Hippocampal formation (tissue), 2 donors: ENCODE measurements at regions not wholly inside any gene's neighbourhood (a gene's known extent, or its start where the extent isn't known, plus 50 kb on each side); places are given as distances from the start of the nearest gene placed in this dataset.

Source experiments
- DNase-seq, 2 donors: peaks; one replicate each; lab custom pipeline; 2025; lab: John Stamatoyannopoulos, UW

DNA sequence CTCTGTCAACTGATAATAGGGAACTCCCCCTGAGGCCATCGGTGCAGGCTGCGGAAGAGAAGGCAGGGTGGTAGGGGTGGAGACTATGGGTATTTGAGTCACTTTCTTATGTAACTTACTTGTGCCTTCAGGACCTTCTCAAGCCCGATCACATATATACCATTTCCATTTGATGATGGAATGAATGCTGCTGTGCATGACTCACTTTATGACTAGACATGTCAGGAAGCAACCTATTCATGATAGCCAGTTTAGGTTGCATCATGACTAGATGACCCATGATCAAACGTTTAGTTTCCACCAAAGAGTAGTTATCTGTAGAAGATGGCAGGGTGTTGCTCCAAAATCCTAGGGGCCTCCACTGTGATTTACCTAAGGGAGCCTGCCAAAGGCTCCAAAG is 435.5 kb downstream of the DTHD1 start:
- DNase-seq = no peak

DNA sequence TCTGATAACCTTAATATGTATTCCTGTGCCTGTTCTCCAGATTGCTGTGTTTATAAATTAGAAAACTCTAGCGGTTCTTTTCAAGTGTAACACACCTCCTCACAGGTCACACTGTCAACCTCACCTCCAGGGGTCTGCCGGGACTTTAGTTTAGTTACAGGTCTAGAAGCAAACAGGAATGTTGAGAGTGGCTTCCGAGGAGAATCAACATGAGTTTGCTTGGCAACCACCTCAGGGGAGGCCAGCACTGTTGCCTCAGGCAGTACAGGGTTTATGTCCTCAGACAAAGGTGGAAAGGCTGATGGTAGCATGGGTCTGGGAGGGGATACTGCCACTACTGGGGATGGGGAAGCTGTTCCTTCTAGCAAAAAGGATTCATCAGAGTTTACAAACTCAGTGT is 438.0 kb downstream of the DTHD1 start:
- no peak for DNase-seq

DNA sequence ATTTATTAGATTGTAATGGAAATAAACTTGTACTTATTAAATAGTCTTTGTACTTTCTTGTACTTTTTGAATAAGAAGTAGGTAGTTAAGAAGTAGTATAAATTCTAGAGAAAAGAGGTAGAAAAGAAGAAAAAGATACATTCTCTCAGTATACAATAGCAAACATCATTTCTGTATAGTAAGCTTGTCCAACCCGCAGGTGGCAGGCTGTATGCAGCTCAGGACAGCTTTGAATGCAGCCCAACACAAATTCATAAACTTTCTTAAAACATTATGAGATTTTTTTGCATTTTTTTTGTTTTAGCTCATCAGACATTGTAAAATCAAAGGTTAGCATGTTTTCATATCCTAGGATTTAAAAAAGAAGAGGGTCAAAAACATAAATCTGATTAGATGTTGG is 441.6 kb downstream of the DTHD1 start:
- DNase-seq = no peak

DNA sequence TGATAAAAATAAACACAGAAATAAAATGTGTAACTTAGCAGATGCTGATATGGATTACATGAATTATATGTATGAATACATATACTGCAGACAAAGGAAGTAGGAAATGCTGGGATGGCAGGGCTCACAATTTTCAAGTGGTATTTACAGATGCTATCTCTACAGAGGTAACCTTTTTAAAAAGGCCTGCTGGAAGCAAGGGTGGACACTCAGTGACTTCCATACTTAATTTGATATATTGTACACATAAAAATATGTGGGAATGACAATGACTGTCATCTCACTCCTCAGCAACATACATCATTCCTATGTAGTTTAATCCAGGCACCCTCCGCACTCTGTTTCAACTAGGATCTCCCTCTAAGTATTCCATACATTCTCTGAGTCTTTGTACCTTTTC is 452.9 kb downstream of the DTHD1 start:
- no peak for DNase-seq

DNA sequence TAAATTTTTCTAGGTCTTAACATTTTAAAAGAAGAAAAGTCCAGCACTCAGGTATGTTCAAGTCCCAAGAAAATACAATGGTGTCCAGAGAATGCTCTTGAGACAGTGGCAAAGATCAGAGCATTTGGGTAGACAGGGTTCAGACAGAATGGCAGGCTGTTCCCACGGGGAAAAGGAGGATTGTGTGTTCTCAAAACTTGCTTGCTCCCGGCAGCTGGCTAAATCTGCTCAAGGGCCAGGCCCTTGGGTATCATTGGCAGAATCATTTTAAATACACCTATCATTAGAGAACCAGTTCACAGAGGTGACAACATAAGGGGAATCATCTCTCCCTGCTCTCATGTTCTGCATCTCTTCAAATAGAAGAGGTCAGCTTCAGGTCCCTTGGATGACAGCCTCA is 456.3 kb downstream of the DTHD1 start:
- DNase-seq = no peak

DNA sequence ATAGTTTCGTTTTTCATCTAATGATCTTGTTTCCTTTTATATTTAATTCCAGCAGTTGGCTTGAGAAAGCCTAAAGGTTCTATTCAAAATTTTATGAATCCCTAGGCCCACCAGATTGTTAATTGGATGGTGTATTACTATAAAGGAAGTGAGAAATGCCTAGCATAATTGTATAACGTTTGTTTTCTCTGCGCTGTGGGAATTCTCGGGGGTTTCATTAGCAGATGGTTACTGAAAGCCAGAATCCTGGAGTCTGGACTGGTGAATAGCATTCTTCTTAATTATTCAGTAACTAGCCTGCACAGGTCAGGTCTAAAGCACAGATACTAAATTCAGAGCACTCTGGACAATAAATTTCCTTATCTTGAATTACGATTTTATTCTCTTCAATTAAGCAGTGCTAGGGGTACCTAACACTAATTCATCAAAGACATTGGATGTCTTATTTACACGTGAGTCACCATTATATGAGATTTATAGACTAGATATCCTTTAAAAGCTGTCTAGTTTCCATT is 459.4 kb downstream of the DTHD1 start:
- no peak for DNase-seq

DNA sequence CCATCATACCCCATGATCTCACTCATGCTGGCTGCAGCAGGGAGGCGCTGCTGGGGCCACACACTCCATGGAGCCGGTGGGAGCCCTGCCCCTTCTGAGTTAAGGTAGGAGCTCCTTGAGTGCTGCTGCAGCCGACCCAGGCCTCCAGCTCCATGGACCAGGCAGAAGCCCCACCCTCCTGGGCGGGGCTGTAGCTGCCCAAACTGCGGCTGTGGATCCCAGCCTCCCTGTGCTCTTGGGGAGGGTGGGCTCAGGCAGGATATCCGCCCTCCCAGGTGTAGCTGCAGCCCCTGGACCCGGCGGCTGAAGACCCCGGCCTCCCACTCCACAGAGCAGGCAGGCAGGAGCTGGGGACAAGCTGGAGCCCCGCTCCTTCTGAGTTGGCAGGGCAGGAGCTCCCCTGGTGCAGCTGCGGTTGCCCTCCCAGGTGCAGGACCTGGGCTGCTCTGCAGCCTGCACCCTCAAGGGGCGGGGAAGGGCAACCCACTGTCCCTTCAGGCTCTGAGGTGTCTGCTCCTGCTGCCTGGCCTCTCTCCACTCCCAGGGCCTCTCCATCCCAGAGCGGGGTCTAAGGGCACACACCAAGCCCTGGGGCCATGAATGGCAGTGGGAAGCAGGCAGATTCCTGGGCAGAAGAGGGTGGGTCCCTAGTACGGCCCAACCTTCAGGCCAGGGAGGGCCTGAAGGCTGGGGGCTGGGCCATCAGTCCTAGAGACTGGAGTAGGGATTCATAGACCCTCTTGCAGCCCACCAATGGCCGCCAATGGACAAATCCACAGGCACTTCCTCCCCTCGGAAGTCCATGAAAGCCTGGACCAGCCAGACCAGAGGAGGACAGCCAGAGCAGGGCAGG is 466.1 kb downstream of the DTHD1 start:
- DNase-seq = no peak

DNA sequence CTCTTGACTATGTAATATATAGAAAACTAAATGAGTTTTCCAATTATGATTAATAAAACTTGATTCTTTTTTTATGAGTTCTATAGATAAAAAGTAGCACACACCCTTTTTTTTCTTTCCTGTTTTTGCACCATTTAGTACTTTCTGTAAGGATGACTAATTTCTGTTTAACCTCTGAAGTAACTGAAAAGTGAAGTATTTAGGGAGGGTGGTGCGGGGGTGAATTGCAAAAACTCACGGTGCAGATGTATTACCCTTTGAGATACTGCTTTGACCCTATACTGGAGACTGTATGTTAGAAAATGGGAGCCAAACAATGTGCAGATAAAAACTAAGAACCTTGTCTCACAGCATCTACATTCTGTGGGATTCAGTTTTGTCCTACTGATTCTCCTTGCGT is 471.6 kb downstream of the DTHD1 start:
- no peak for DNase-seq

DNA sequence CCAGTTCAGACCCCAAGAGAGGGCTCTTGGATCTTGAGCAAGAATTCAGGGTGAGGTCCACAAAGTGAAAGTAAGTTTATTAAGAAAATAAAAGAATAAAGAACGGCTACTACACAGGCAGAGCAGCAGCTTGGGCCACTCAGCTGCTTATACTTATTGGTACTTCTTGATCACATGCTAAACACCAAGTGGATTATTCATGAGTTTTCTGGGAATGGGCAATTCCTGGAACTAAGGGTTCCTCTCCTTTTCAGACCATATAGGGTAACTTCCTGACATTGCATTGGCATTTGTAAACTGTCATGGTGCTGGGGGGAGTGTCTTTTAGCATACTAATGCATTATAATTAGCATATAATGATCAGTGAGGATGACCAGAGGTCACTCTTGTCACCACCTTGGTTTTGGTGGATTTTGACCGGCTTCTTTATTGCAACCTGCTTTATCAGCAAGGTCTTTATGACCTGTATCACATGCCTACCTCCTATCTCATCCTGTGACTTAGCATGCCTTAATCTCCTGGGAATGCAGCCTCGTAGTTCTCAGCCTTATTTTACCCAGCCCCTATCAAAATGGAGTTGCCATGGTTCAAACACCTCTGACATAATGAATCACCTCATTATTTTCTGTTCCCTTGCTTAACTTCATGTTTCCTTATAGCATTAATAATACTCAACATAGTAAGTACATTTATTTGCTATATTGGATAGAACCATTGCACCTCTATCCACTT is 476.3 kb downstream of the DTHD1 start:
- DNase-seq = no peak

DNA sequence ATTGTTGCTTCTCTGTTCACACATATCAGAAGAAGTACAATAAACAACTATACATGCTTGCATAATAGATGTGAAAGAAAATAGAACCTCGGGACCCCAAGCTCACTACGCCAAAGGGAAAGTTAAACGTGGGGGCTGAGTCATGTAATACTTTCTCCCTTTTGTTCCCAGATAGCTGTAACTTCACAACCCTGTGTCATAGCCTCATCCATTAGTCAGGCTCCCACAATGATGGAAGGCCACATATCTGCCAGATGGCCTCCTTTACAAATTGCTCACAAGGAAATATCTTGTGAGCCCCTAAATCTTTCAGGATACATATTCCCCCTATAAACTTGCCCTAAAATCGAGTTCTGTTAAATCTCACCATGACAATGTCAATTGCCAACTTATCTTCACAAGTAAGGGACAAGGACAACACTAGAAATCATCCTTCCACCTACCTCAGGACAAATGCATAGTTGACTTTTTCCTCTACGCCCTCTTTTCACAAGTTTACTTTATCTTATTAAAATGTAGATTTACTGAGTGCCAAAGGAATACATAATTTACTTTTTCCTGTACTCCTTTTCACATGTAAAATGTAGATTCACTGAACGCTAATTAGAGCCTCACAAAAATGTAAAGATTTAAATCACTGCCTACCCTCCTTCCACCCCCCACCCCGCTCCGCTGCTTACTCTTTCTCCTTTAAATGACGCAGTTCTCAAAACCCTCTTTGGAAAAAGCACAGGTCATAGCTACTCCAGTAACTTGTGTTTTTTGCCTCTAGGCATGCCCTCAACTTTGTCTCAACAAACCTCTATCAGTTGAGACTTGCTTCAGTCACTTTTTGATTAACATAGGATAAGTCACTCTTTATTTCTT is 477.1 kb downstream of the DTHD1 start:
- DNase-seq = no peak

DNA sequence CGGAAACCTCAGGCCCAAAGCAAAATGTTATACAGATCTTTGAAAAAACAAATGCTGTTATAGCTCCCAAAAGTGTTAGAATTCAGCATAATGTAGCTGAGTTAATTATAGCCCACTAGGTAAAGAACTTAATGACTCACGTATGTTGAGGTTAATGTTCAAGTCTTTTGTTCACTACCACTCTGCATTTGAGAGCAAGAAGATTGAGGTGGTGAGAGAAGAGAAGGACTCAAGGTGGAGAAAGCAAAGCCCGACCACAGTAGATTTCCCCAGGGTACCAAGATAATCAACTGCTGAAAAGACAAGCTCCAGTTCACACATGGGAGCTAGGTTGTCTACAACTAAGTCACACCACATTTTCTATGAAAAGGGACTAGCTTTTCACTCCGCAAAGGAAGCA is 480.2 kb downstream of the DTHD1 start:
- DNase-seq = no peak

DNA sequence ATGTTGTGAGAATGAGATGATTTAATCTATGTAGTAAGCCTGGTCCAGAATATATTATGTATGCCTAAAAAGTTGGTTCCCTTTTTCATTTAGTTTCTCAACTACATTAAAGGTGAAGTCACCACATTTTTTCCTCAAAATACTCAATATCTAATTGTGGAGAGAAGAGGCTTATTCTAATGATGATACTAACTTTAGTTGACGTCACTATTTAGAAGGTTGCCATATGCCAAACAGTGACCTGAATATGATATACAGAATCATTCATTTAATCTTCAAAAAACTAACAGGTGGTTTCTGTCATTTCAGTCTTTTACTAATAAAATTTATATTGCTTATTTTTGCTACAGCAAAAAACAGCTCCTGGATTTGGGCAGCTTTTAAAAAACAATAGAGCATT is 480.7 kb upstream of the NWD2 start:
- no peak for DNase-seq

DNA sequence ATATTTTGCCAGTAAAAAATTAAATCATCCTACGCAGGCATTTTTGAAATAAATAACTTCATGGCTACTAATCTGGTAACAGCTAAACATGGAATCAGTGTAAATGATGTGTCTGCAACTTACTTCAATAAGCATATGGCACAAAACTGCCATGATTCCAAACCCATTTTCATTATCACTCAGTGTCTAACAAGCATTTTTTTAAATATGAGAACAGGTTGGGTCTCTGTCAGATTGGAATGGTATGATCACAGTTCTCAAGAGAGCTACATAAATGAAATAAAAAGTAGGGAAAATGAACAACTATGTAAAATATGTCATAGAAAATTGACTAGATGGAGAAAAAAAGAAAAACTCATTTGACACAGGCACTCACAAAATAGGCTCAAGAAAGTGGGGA is 476.9 kb upstream of the NWD2 start:
- DNase-seq = no peak

DNA sequence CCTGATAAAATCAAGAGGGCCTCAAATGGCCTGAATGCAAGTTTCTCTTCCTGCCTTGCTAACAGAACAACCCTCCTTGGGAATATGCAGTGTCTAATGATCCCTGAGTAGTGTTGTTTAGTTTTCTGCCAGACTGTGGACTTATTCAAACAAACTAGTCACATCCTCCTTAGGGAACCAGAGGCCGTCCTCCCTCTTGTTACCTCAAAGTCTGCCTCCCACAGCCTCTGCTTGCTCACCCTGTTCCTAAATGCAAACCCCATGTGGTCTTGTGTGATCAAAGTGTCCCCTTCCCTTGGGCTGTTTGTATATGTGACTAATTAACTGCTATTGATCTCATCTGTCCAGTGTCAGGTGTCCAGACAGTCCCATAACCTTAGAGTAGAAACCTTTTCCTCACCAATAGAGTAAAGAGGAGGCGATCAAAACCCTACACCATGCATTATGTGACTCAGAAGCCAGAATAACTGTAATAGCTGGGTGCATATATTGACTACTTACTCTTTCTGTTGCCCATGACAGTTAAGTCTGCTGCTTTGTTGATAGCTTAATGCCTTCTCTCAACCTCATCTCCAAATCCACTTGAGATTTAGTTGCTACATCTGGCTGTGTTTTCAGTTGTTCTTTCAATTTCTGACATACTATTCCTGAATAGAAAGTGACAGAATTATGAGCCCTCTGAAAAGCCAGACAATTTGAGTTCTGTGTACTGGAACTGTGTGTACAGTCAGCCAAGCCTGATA is 473.0 kb upstream of the NWD2 start:
- DNase-seq = no peak

DNA sequence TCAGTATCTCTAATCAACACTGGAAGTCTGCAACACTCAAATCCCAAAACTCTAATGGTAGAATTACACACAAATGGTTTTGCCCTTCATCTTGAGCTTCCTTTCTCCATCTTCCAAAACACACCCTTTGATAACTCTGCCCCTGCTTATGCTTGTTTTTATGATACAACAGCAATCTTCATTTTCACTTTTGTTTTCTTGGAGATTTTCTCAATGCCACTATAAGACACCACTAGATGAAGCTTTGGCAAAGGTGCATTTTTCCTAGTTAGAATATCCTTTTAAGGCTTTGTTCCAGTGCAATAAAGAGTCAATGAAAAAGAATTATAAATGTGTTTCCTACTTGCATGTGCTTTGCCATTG is 472.4 kb upstream of the NWD2 start:
- DNase-seq = no peak

DNA sequence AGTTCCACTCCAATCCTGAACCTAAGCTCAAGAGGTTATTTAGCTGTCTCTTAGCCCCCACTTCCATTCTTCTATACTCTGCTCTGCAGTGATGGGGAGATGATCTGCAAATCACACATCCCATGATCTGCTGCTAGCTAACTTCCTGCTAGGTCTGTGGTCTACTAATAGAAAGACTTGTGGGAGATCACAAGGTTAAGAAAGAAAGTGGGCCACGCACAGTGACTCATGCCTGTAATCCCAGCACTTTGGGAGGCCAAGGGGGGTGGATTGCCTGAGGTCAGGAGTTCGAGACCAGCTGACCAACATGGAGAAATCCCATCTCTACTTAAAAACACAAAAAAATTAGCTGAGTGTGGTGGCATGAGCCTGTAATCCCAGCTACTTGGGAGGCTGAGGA is 471.1 kb upstream of the NWD2 start:
- DNase-seq = no peak

DNA sequence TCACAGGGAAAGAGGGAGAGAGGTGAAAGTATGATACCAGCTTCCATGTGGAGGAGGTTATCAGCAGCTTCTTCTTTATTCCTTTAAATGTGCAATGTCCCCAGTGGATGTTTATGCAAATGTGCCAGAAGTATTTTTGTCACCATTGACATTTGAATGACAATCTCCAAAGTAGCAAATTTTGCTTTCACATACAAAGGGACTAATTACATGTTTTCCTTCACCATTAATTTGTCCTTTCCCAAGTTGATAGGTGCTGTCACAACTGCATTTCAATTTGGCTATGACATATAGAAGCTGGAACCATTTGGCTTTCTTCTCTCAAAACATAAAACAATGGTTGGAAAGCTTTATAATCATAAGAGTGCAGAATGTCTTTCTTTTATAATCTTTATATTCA is 469.0 kb upstream of the NWD2 start:
- no peak for DNase-seq

DNA sequence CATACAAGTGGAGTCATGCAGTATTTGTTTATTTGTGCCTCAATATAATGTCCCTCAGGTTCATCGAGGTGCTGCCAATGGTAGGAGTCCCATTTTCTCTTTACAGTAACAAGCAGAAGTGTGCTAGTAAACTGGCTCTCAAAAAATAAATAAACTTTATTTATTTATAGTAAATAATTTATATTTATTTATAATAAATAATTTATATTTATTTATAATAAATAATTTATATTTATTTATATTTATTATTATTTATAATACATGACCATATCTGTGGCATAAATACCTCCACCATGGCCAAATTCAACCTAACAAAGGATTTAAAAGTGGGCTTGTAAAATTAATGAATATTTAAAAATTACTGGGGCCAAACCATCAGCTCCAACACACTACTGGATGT is 464.9 kb upstream of the NWD2 start:
- DNase-seq = no peak

DNA sequence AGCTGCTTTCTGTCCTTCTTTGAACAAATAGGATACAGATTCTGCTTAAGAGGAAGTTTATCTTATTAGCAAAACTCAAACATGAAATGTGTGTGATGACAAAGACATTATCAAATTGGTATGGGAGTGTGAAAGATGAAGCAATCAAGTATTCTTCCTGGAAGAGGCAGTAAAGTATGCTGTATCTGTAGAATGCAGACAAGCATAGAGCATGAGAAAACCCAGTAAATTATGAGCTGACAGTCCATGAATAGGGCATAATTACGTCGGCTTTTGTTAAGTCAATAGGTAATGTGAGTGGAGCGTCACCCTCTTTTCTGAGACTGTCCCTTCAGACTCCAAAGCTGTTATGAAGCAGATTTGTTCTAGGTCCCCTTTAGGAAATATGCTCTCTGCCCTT is 458.6 kb upstream of the NWD2 start:
- no peak for DNase-seq

DNA sequence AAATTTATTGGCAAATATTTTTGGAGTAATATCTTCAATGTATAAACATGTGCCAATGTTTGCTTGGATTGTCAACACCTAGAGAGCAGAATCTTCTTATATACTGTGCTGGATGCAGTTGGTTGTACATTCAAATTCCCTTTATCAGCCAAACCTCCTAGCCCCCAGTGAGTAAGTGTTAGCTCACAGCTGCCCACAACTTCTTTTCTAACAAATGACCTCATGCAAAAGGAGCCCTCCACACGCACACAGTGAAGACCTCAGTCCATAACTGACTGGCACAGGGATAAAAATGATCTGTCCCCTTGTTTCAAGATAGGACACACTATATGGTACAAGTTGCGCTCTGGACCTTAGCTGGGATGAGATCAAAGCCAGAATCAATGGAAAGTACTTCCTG is 458.0 kb upstream of the NWD2 start:
- DNase-seq = no peak

DNA sequence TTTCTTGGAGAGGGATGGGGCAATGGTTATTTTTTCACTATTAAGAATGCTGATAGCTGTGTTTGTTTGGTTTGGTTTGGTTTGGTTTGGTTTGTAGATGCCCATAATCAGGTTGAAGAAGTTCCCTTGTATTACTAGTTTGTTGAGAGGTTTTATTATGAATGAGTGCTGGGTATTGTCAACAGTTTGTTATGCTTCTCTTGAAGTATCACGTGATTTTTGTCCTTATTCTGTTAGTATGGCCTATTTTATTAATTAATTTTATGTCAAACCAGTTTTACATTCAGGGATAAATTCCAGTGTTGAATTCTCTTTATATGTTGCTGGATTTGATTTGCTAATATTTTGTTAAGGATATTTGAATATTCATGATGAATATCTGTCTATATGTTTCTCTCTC is 449.8 kb upstream of the NWD2 start:
- DNase-seq = no peak

DNA sequence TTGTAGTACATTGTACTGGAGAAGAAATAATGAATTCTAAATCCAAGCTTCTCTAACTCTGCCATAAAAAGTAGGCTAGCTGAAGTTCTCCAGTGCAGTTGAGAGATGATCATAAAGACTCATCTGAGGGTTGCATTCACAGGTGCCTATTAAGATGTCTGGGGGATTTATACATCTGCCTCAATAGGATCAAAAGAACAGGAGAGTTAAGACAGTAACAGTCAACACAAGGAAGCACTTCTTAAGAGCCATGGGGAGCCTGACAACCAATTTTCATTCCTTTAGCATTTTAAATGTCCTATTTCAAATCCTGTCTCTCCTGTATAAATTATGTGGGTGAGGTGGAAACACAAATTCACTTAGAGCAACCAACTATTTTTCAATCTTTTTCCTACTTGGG is 432.4 kb upstream of the NWD2 start:
- DNase-seq = no peak
